ENCODE measurements at regions not wholly inside any gene's neighbourhood (a gene's known extent, or its start where the extent isn't known, plus 50 kb on each side); places are given as distances from the start of the nearest gene placed in this dataset.
A peak's percentile ranks its signal among the peaks of the same experiment; 100 is the strongest.

DNA sequence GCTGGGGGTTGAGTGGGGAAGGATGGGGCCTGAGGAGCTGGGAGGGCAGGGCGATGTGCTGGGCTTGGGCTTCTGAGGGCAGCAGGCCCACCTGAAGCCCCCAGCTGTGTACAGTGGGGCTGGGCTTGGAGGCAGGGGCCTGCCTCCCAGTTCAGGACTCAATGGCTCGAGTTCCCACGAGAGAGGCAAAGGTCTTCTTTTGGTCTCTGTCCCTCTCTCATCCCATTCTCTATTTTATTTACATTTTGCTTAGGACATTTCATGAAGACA, 180.6 kb downstream of the MACROH2A1 start:
- DNase-seq, result no peak

DNA sequence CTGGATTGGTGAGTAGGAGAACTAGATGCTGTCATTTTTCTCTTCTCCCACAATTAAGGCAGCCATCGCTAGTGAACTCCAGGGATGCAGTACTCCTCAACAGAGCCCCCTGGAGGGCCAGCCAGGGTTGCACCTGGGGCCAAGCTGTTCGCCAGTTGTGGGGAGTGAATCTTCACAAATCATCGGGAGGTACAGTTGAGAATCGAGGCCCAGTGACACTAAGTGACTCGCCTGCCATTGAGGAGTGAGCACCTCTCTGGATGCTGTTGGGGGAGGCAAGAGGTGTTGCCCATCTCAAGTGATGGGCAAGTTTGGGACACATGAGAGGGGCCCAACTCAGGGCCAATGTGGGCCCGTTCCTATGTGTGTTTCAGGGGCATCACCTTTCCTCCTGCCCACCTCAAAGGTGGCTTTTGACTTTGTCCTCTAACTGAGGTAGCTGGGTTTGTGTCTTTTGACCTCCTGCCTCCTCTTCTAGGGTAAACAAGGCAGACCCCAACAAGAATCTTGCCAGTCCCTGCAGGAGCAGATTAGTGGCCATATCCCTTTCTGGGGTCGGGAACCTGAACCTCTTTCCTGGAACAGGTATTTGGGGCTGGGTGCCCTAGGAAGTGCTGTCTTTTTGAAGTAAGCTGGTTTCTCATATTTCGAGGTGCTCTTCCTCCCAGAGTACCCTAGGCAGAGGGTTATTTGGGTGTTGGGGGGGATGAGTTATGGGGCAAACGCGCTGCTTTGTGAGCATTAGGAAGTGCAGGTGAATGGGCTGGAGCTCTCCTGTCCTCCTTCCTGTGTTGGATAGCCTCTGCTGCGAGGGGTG, 181.2 kb downstream of the MACROH2A1 start:
- no peak for DNase-seq

DNA sequence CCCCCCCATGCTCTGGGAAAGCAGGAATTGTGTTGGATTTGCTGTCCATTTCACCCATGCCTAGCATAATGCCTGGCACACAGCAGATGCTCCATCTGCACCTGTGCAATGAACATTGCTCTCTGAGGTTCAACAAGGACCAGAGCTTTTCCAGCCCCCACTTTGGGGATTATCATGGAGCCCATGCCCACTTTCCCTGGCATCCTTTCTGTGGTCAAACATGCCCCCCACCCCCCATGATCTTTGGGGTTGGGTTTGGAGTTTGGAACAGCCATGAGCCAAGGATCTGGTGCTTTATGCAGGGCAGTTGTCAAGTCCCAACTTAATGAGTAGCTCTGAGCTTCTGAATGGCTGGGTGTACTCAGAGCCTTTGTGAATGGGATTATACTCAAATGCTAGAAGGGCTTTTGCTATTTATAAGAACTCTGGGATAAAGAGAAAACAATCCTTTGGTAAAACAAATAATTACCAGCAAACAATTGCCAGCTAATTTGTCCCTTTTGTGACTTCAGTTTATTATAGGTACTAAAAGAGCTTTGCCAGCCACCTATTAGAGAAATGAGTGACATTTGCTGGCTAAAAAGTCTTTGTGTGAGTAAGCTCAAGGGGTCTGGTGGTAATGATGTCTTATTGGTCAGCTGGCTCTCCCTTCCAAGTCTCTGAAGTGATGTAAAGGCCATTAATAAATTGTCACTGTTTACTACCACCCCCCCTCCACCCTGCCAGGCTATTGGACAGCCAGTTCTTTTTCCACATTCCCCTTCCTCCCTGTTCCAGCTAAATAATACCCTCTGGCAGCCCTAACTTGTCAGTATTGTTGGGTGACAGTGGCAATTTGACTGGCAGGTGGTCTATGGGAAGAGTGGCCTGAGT, 182.3 kb downstream of the MACROH2A1 start:
- DNase-seq, result no peak

DNA sequence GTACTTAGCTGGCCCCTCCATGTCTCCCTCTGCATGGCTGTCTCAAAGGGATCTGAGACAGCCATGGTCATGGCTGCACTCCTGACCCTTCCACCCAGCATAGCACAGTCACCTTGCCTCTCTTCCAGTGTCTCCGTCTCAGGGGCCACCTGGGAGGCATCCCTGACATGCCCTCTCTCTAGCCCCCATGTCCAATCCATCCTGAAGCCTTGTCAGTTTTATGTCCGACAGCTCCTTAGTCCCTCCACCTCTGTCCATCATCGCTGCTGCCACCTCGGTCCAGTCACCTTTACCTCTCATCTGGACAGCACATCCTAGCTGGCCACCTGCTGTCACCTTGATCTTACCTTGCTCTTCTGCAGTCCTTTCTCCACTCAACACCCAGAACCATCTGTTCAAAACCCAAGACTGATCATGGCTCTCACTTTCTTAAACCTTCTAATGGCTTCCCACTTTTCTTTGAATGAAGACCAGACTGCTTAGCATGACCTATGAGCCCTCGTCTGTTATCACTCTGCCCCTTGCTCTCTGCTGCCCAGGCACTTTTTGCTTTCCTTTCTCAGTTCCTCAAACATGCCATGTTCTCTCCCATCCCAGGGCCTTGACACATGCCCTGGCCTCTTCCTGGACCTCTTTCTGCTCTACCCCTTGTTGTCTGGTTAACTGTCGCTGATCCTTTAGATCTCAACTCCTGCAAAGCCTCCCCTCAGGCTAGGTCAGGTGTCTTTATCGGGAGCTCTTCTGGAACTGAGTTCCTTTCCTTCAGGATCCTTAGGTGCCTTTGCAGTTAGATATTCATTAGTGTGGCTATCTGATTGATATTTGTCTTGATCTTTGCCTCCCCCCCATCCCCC, 181.8 kb upstream of the PITX1 start:
- DNase-seq, result peak; percentile 46

DNA sequence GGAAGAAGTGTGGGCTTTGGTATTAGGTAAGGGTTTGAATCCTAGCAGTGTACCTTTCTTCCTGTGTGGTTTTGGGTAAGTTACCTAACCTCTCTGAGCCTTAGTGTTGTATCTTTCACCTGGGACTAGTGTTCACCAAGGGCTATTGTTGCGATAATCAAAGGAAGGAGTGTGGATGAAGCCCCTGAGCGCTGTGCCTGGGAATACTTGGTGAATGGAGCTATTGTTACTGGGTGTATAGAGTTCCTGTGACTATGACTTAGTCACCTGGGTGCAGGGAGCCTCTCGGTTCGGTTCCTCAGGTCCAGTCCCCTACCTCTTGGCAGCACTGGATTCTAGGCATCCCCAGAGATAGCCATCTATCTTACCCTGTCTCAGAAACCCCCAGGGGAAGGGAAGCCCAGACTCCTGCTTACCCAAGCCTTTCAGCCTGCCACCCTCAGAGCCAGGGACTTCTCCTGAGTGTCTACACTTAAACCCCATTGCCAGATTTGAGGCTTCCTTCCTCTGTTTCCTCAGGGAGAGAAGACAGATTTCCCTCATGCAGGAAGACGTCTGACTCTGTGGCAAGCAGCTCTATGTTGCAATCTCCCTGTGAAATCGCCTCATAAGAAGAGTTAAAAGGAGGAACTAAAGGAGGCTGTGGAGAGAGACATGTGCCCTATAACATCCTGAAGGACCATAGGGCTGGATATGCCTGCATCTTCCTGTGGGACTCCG, 181.0 kb upstream of the PITX1 start:
- peak; percentile 92 for DNase-seq

DNA sequence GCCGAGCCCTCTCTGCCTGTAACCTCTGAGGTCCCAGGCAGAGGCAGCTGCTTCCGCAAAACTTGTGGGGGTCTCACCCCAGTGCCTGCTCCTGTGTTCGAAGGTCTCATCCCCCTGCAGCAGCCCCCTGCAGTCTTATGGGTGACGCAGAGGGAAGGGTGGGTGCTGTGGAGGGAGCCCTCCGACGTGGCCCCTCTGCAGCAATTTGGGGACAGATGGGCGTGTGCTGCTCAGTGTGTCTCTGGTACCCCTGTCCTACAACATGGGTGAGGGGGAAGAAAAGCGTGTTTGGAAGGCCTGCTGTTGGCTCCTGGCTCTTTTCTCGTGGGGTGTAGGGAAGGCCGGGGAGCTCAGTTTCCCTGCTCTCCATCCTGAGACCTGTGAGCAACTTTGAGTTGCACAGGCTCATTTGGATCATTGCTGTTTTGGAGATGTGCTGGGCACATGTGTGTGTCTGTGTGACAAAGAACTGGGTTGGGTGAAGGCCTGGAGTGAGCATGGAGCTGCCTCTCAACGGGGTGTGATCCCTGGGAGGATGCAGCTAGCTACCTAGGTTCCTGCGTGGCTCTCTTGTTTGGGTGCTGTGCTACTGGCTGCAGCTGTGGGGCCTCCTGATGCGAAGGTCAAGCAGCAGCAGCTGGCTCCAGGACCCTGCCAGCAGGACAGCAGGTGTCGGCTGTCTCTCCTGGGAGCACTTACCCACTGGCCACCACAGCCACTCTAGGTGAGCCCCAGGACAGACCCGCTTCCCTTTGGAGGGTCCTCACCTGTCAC, 179.6 kb upstream of the PITX1 start:
- DNase-seq, result no peak

DNA sequence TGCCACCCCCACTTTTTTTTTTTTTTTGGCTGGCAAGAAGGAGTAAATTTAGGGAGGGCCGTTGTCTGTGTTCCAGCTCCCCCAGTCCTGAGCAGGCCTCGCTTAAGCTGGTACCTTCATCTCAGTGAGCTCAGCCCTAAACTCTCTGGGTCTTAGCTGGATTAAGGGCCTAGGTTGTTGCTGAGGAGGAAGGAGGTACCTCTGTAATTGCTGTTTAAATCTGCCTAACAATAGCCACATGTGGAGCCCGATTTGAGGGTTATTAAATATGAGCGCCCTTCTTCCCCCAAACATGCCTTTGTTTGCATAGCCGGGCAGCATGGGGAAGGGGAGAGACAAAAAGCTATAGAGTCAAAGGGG, 179.0 kb upstream of the PITX1 start:
- no peak for DNase-seq

DNA sequence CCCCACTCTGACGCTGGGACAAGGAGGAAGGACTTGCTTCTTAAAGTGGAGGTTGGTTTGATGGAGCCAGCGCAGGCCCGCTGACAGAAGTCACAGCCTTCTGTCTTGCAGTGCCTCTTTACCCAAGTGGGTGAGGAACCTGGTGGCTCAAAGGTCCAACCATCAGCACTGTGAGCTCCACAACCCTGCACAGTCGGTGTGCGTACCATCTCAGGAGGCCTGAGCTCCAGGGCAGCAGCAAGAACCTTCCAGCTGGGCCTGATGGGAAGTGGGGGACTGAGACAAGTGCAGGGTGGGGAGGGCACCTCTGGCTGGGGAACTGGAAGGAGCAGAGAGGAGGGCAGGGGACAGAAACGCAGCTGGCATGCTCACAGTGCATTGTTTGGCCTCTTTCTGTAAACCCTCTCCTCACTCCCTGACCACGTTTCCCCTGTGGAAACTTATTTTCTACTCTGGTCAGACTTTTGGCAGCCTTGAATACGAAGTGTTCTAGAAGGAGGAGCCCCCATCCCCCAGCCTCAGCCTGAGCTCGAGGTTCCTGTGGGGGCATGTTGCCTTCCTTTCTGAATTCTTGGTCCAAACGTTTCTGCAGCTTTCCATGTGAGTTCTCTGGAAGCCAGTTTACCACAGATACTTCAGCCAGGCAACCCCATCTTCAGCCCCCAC, 178.5 kb upstream of the PITX1 start:
- no peak for DNase-seq

DNA sequence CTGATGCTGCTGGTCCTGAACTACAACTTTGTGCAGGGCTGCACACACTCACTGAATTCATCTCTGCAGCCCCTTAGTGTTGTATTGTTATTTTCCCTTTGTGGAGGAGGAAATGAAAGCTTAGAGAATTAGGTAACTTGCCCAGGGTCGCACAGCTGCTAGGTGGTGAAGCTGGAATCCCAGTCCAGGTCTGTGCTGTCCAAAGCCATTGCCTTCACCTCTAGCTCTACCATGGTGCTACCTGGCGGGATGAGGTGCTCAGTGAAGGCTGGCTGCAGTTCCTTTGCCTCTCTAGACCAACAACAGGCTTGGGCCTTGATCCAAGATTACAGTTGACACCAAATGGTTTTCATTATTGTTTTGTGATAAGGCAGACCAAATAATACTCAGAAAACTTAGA, 177.8 kb upstream of the PITX1 start:
- no peak for DNase-seq

DNA sequence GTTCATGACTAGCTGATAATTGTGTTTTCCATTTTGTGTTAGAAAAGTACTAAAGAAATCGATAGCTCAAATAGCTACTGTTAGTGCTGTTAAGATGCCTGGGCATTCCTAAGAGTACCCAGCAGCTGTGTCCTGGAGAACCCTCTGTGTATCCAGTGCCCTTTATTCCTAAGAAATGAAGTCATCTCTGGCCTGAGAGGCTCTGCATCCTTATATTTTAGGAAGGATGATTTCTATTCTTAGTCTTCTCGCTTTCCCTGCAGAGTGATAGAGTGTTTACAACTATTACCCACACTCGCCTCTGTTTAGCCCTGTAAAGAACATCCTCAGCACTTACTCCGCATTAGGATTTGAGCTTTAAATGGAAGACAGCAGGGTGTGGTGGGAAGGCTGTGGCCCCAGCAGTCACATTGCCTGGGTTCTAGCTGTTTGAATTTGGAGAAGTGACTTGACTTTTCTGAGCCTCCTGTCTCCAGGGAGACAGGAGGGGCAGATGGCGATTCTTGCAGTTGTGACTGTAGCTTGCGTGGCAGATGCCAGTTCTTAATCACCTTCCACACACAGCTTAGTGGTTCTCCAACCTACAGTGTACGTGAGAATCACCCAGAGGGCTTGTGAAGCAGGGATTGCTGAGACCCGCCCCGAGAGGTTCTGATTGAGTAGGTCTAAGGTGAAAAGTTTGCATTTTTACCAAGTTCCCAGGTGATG, 177.2 kb upstream of the PITX1 start:
- no peak for DNase-seq

DNA sequence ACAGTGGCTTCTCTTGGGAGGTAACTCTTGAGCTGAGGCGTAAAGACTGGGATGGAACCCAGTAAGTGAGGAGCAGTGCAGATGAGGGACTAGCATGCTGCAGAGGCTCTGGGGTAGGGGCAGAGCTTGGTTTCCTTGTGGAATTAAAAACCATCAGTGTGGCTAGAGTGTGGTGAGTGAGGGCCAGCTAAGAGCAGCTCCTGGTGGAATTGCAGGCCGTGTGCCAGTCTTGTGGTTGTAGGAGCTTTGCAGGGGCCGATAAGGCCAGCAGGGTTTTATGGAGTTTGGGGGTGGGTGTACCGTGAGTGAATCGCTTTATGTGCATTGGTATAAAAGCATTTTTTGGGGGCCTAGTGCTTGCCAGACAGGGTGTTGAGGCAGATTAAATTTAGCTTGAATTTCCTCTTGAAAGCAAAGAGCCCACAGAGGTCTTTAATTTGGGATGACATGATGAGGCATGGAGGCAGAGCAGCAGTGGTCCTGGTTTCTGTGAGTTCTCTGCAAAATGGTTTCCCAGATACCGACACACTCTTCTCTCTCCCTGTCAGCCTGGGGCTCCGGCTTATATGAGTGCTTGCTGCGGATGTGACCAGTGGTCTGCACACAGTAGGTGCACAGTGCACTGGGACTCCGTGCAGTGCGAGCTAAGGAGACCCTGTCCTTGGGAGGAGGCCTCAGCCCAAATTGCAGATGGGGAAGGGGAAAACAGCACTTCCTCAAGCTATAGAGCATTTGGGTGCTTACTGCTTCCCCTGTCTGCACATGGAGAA, 176.4 kb upstream of the PITX1 start:
- no peak for DNase-seq

DNA sequence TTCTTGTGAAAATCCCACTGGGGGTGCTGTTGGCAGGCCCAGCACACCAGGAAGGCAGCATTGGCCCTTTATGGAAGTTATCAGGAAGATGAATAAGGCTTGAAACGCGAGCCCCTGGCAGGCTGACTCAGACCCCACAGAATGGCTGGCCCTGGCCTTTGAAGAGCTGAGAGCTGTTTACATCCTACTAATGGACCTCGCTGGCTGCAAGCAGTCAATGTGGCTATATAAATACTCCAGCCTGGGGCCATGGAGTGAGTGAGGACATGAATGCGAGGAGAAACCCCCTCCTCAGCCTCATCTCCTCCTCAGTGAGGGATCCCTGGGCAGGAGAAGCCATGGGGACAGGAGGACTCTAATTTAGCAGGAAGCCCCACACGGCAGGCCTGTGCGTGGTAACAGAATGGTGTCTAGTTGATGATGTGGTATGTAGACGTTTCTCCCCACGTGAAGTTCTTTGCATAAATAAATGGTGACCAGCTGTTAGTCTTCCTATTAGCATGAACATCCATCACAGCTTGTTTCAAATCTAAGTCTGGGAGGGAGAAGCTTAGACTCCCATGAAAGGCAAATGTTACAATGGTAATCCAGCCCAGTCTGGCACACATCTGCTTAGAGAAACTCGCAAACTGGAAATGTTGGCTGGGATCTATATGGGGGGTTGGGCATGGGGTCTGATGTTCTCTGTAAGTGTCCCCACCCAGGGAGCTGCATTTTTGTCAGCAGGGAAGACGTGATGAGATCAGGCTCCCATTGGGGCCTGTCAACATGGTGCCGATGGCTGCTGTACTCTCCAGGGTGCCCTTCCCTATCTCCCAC, 175.1 kb upstream of the PITX1 start:
- DNase-seq, result peak; percentile 23

DNA sequence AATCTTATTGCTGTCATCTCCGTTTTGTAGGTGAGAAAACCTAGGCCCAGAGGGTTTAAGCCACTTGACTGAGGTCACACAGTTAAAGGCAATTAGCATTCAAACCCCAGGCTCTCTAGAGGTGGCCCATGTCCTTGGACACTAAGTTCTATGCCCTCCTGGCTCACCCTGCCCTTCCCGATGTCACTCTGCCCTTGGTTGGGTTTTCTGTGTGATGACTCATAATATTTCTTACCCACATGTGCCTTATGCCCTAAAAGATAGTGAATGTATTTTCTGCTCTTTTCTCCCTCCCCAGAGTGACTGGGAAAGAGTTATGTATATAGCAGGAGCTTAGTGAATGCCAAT, 174.5 kb upstream of the PITX1 start:
- no peak for DNase-seq

DNA sequence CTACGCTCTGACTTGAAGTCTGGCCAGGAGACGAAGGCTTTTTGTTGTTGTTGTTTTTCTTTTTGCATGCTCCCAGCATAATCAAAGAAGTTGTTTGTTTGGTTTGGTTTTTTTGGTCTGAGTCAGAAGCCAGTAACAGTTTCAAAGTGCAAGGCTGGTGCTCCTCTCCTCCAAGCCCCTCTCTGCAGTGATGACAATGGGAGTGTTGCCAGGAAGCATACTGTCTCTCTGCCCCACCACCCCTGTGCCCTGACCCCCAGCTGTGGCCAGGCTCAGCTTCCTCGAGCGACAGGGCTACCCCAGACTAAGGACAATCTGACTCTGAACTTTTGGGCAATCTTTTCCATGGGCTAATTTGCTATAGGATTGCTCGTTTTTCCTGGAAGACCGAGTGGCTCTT, 173.8 kb upstream of the PITX1 start:
- DNase-seq, result no peak

DNA sequence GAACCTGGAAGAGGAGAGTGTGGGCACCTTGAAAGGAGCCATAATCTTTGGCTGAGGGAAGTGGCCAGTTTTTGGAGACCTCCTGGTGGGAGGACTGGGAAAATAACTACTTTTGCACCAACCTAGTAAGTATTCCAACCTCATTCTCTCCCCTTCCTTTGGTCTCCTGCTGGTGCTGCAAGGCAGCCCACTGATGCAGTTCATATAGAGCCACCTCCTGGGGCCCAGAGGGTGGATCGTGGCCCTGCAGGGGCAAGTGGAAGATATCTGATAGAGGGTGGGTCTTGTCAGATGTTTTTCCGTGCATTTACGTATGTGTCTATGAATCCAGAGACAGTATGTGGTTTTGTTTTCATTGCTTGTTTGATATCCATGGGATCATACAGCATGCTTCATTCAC, 172.8 kb upstream of the PITX1 start:
- DNase-seq, result no peak

DNA sequence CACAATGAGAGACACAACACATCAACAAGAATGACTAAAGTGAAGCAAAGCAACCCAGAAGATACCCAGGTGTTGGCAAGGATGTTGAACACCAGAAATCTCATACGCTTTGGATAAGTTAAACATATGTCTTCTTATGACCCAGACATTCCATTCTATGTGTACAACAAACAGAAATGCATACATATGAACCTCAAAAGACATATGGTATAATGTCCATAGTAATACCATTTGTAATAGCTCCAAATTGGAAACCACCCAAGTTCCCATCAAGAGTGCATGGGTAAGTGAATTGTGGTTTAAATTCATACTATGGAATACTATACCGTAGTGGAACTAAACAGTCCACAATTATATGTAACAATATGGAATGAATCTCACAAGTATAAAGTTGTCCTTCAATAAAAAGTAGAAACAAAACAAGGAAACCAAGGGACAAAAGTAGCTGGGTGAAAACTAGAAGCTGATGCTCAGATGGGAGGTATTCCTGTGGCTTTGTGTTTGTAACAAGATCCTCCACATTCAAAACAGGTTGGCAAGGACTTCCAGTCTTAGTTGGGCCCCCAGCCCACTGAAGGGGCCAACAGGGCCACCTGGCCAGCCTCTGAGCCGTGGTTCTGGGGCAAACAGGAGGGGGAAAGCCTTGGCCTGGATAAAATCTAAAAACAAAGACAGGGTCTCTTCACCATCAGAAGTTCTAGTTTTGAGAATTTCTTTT, 171.8 kb upstream of the PITX1 start:
- DNase-seq, result no peak

DNA sequence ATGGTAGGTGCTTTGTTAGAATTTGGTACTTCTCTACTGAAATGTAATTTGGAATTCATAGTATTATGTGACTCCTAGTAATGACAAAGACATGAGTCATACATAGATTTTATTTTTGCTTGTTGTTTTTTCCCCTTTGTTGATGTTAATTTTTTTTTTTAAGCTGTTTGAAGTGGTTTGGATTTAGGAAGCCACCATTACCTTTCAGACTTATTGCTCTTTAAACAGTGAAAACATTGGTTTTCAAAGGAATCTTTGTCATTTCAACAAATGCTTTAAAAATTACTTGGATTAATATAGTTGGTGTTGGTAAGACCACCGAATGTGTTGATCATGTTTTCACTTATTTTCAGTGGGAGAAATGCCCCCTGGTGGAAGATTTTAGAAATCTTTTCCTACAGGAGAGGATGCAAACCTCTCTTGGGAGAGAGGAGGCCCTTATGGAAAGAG, 170.1 kb upstream of the PITX1 start:
- peak; percentile 38 for DNase-seq

DNA sequence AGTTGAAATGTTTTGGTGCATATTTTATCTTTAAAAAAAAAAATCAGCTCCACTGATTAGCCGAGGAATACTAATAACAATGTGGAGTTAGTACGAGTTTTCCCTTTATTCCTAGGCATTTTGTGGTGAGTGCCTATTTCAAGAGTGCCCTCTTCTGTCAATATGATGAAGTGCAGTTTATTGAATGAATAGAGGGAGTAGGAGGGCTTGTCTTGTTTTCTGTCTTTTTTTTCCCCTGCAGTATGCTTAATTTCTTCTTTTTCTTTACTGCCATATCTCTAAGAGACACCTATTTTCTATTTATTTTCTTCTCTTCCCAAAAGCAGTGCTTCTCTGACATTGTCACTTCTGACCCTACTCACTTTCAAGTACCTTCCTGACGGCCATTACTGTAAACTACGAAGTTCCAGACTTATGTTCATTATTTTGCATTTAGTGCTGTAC, 169.6 kb upstream of the PITX1 start:
- peak; percentile 27 for DNase-seq

Measured in suppressor macrophage treated with lipopolysaccharide for 4 hours (primary cell).